ENCODE measurements at regions not wholly inside any gene's neighbourhood (a gene's known extent, or its start where the extent isn't known, plus 50 kb on each side); places are given as distances from the start of the nearest gene placed in this dataset.
"Not testable (repeated sequence)": the region's sequence is repeated elsewhere in the genome, so short reads cannot be mapped to it uniquely, and the experiment has no call there.

DNA sequence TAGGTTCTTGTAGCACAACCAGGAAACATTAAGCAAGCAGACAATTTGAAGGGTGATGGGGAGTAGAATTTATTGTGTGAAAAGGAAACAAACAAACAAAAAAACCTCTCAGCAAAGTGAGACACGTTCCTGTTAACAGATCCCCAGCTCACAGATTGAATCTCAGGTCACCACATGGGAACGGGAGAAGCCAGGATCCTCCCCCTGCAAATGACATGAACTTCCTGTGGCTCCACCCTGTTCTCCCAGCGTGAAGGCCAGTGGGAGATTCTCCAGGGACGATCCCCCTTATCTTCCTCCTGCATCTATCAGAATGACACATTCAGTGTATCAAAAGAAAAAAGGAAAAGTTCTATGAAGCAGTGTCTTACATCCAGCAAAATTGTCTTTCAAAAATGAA, 1488.1 kb downstream of the OTOL1 start:
- no peak for DNase-seq (ENCODE audit: extremely low read depth, low read depth)
- H3K4me3 ChIP-seq (replicated peaks; ENCODE audit: low read depth, low read length): no peak overlapping the region
- TF ChIP-seq, protein P1, sequence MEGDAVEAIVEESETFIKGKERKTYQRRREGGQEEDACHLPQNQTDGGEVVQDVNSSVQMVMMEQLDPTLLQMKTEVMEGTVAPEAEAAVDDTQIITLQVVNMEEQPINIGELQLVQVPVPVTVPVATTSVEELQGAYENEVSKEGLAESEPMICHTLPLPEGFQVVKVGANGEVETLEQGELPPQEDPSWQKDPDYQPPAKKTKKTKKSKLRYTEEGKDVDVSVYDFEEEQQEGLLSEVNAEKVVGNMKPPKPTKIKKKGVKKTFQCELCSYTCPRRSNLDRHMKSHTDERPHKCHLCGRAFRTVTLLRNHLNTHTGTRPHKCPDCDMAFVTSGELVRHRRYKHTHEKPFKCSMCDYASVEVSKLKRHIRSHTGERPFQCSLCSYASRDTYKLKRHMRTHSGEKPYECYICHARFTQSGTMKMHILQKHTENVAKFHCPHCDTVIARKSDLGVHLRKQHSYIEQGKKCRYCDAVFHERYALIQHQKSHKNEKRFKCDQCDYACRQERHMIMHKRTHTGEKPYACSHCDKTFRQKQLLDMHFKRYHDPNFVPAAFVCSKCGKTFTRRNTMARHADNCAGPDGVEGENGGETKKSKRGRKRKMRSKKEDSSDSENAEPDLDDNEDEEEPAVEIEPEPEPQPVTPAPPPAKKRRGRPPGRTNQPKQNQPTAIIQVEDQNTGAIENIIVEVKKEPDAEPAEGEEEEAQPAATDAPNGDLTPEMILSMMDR (IDR thresholded peaks at IDR 0.05; ENCODE audit: low read depth, low read length, missing control alignments): no peak

DNA sequence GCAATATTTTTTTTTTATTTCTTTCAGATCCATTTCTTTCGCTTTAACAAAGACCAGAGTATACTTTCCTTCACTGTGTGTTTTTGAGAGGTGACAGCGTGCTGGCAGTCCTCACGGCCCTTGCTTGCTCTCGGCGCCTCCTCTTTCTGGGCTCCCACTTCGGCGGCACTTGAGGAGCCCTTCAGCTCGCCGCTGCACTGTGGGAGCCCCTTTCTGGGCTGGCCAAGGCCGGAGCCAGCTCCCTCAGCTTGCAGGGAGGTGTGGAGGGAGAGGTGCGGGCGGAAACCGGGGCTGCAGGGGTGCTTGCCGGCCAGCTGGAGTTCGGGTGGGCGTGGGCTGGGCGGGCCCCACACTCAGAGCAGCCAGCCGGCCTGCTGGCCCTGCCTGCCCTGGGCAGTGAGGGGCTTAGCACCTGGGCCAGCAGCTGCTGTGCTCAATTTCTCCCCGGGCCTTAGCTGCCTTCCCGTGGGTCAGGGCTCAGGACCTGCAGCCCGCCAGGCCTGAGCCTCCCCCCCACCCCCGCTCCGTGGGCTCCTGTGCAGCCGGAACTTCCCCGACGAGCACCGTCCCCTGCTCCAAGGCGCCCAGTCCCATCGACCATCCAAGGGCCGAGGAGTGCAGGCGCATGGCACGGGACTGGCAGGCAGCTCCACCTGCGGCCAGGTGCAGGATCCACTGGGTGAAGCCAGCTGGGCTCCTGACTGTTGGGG, 1490.6 kb downstream of the OTOL1 start:
- DNase-seq (ENCODE audit: extremely low read depth, low read depth); H3K4me3 ChIP-seq (replicated peaks; ENCODE audit: low read depth, low read length): not testable (repeated sequence)

DNA sequence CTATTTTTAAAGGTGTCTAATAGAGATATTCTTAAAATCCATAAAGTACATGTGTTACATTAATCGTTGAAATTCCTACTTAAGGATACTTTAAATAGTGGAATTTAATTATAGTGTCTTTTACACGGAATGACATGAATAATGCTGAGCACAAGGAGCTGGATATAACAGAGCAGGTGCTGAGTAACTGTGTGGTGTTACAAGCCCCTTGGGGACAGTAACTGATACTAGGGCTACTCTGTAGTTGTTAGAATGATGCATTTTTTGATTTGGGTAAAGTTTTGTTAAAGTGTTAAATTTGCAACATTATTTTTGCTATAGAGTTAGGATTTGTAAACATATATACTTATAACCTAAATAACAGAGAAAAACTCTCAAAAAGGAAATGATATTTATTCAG, 1496.1 kb downstream of the OTOL1 start:
- no peak for DNase-seq (ENCODE audit: extremely low read depth, low read depth)
- H3K4me3 ChIP-seq (replicated peaks; ENCODE audit: low read depth, low read length): no peak overlapping the region
- TF ChIP-seq, protein P1 (IDR thresholded peaks at IDR 0.05; ENCODE audit: low read depth, low read length, missing control alignments): no peak

DNA sequence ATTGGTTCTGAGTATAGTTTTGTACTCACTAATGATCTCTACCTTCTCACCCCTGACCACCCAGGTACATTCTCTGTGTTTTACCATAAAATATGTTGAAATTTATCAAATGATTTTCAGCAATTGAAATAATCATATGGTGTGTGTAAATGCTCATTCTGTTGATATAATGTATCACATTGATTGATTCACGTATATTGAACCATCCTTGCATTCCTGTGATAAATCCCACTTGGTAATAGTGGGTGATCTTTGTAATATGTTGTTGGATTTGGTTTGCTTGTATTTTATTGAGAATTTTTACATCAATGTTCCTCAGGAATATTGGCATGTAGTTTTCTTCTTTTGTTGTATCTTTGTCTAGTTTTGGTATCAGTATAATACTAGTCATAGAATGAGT, 1497.6 kb downstream of the OTOL1 start:
- no peak overlapping the region for H3K4me3 ChIP-seq (replicated peaks; ENCODE audit: low read depth, low read length)
- TF ChIP-seq, protein P1 (IDR thresholded peaks at IDR 0.05; ENCODE audit: low read depth, low read length, missing control alignments): no peak
- no peak for DNase-seq (ENCODE audit: extremely low read depth, low read depth)

DNA sequence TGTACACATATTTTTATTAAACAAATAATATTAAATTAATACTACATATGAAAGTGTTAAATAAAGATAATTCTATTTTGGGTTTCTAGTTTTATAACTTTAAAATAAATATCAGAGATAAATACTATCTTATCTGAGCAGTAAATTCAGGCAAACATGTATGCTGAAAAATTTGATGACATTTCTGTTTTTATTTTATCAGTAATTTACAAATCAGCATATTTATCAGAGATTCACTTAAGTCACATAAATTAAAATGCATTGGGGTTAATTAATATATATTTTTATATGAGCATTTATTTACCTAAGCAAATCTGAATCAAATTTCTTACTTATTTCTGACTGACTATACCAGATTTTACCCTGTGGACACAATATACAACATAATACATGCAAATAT, 1499.8 kb downstream of the OTOL1 start:
- no peak overlapping the region for H3K4me3 ChIP-seq (replicated peaks; ENCODE audit: low read depth, low read length)
- TF ChIP-seq, protein P1 (IDR thresholded peaks at IDR 0.05; ENCODE audit: low read depth, low read length, missing control alignments): no peak

DNA sequence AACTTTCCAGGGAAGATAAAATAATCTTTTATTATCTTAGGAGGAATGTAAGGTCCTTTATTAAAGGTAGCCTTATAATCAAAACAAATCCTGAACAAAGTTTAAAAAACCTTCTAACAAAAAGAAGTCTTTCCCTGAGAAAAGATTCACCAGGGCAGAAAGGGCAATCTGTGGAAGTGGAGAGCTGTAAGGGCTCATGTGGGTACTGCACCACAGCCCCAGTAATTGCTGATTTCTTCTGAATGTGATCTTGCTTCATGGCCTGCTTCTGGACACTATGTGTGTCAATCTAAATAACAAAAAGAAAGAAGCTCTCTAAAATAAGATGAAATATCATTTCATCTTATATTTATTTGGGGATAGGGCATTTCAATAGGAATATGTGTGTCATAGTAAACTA, 1501.6 kb downstream of the OTOL1 start:
- no peak for DNase-seq (ENCODE audit: extremely low read depth, low read depth)
- TF ChIP-seq, protein P1 (IDR thresholded peaks at IDR 0.05; ENCODE audit: low read depth, low read length, missing control alignments): no peak
- H3K4me3 ChIP-seq (replicated peaks; ENCODE audit: low read depth, low read length): no peak overlapping the region

More for the DNA sequence above, 1499.8 kb downstream of the OTOL1 start:
- DNase-seq (ENCODE audit: extremely low read depth, low read depth): no peak

DNA sequence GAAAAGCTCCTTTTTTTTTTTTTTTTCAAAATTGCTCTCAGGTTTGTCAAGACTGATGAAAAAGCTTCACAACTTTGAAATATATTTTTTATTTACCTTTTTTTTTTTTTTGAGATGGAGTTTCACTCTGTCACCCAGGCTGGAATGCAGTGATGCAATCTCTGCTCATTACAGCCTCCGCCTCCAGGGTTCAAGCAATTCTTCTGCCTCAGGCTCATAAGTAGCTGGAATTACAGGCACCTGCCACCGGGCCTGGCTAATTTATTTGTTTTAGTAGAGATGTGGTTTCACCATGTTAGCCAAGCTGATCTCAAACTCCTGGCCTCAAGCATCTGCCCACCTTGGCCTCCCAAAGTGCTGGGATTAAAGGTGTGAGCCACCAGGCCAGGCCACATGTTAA, 1515.0 kb downstream of the OTOL1 start:
- TF ChIP-seq, protein P1 (IDR thresholded peaks at IDR 0.05; ENCODE audit: low read depth, low read length, missing control alignments): no peak
- no peak overlapping the region for H3K4me3 ChIP-seq (replicated peaks; ENCODE audit: low read depth, low read length)
- no peak for DNase-seq (ENCODE audit: extremely low read depth, low read depth)
